GM21619 (cell line): ENCODE measurements at regions not wholly inside any gene's neighbourhood (a gene's known extent, or its start where the extent isn't known, plus 50 kb on each side); places are given as distances from the start of the nearest gene placed in this dataset.
A peak's percentile ranks its signal among the peaks of the same experiment; 100 is the strongest.
"Not testable (repeated sequence)": the region's sequence is repeated elsewhere in the genome, so short reads cannot be mapped to it uniquely, and the experiment has no call there.

Source experiments
- ATAC-seq: cut with Tn5 transposase; IDR thresholded peaks from one replicate; pipeline ENCODE4 v1.9.1; 2021; ENCODE audit not compliant: unreplicated experiment

- ATAC-seq, result no peak
Observed at GRCh38 chr4:91653067-91653466, 650.7 kb upstream of the GRID2 start.

GRCh38 chr4:91681091-91681490, 622.7 kb upstream of the GRID2 start:
- ATAC-seq, result no peak

GRCh38 chr4:91681544-91681943, 622.2 kb upstream of the GRID2 start:
- no peak for ATAC-seq

GRCh38 chr4:91684955-91685354, 618.8 kb upstream of the GRID2 start:
- no peak for ATAC-seq

- ATAC-seq, result no peak
Observed at GRCh38 chr4:91688413-91688812, 615.4 kb upstream of the GRID2 start.

DNA sequence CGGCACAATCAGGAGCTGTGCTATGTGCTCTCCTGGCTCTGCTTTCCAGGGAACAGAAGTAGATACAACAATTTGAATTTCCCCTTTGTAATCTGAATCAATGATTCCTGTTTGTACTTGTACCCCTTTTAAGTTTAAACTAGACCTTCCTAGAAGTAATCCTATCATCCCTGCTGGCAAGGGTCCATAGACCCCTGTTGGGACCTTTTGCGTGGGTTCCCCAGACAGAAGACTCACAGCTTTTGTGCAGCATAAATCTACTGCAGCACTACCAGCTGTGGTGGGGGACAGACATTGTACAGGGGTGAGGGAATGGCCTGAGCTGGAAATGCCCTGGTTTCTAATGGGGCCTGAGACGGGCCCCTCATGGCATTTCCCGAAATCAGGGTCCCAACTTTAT, 604.1 kb upstream of the GRID2 start:
- ATAC-seq, result not testable (repeated sequence)

- no peak for ATAC-seq
Observed at GRCh38 chr4:91729851-91730250, 573.9 kb upstream of the GRID2 start.

GRCh38 chr4:91734682-91735081, 569.1 kb upstream of the GRID2 start:
- no peak for ATAC-seq

DNA sequence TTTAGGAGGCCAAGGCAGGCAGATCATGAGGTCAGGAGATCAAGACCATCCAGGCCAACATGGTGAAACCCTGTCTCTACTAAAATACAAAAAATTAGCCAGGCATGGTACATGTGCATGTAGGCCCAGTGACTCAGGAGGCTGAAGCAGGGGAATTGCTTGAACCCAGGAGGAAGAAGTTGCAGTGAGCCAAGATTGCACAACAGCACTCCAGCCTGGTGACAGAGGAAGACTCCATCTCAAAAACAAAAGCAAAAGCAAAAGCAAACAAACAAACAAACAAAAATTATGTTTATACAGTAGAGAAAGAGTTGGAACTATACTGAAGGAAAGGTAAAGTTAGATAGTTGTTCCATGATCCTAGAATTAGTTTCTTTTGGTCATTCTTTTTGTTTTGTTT, 564.9 kb upstream of the GRID2 start:
- ATAC-seq, result not testable (repeated sequence)

DNA sequence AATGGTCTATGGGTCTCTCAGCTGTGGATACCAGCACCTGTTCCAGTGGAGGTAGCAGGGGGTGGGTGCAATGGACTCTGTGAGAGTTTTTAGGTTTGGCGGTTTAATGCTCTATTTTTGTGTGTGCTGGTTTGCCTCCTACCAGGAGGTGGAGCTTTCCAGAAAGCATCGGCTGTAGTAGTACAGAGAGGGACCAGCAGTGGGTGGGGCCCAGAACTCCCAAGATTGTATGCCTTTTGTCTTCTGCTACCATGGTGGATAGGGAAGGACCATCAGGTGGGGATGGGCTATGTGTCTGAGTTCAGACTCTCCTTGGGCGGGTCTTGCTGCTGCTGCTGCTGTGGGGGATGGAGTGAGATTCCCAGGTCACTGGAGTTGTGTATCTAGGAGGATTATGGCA, 557.2 kb upstream of the GRID2 start:
- no peak for ATAC-seq

DNA sequence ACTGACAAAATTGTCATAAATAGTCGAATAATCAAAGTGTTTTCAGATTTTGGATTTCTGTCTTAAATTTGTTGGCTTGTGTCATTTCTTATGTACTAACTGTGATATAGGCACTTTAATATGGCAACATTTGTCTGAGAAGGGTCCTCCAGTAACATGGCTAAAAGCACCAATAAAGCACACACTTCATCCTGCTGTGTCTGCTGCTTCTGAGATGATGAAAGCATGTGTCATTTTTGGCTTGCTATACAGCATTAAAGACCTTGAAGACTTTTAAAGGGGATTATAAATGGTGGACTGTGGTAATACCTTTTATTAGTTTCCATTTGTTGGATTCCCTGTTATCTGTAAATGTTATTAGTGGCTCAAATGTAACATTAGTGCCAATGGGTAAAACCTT, 551.8 kb upstream of the GRID2 start:
- no peak for ATAC-seq

DNA sequence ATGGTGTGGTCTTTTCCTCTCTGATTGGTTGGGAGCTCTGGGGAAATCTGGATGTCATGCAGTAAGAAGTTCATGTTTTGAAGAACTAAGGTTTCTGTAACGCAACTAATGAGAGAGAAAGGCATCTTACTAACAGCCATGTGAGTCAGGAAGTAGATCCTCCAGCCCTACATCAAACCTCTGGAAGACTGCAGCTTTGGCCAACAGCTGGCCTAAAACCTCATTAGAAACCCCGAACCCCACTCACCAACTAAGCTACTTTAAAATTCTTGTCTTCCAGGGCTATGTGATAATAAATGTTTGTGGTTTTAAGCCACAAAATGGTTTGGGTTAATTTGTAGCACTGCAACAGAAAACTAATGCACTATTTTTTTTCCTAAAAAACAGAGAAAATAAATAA, 549.0 kb upstream of the GRID2 start:
- no peak for ATAC-seq

- peak; percentile 51 for ATAC-seq
Observed at GRCh38 chr4:91758487-91758886, 545.3 kb upstream of the GRID2 start.

DNA sequence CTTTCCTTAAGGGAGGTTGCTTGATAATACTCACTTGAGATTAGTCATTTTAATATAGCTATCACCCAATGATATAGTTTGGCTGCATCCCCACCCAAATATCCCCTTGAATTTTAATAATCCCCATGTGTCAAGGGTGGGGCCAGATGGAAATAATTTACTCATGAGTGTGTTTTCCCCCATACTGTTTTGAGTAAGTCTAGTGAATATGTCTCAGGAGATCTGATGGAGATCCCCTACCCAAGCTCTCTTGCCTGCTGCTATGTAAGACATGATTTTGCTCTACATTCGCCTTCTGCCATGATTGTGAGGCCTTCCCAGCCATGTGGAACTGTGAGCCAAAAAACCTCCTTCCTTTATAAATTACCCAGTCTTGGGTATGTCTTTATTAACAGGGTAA, 539.7 kb upstream of the GRID2 start:
- no peak for ATAC-seq

DNA sequence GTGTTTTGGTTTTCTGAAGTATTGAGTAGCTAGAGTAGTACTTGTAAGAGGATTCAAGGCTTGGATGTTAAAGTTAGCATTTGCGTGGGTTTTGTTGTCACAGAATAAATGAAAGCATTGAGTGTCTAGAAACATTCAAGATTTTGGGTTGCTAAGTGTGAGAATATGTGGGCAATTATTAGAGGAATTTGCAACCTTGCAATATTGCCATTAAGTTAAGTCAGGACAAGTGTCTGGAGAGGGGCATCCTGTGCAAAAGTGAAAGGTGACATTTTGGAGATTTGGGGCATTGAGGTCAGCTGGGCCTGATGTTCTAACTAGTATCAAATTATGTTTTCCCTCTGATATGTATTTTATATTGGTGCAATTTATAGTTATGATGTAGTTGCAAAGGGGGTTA, 533.9 kb upstream of the GRID2 start:
- ATAC-seq, result no peak

- ATAC-seq, result not testable (repeated sequence)
Observed at GRCh38 chr4:91791631-91792030, 512.1 kb upstream of the GRID2 start.

DNA sequence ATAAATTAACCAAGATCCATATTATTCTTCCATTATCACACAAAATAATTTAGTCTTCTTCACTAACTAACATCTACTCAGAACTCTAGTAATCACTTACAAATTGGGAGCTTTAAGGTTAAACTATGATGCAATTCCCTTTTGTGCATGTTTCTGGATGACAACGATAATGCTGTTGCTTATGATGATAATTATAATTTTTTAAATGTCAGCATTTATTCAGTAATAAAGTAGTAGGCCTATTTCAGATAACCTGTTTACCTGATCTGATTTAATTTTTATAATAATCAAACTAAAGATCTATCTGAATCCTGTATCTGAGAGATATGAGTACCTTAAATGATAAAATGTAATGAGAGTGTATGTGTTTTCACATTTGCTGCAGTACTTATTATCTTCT, 507.8 kb upstream of the GRID2 start:
- no peak for ATAC-seq

- ATAC-seq, result no peak
Observed at GRCh38 chr4:91812319-91812718, 491.4 kb upstream of the GRID2 start.

GRCh38 chr4:91824773-91825172, 479.0 kb upstream of the GRID2 start:
- no peak for ATAC-seq

GRCh38 chr4:91826186-91826585, 477.6 kb upstream of the GRID2 start:
- no peak for ATAC-seq

DNA sequence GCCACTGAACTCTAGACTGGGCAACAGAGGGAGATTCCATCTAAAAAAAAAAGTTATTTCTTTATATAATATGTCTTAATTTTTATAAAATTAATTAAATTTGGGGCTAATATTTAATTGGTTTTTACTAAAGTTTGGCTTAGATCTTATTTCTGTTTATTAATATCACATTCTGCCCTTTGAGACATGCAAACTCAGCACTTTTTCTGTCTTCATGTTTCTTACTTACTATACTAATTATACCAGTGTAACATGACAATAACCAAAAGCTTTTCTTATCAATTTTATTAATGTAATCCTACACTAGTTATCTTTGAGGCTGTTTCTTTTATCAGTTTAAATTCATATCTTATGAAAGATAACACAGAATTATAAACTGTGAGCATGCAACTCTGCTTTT, 475.9 kb upstream of the GRID2 start:
- ATAC-seq, result no peak

GRCh38 chr4:91829531-91829930, 474.2 kb upstream of the GRID2 start:
- no peak for ATAC-seq

DNA sequence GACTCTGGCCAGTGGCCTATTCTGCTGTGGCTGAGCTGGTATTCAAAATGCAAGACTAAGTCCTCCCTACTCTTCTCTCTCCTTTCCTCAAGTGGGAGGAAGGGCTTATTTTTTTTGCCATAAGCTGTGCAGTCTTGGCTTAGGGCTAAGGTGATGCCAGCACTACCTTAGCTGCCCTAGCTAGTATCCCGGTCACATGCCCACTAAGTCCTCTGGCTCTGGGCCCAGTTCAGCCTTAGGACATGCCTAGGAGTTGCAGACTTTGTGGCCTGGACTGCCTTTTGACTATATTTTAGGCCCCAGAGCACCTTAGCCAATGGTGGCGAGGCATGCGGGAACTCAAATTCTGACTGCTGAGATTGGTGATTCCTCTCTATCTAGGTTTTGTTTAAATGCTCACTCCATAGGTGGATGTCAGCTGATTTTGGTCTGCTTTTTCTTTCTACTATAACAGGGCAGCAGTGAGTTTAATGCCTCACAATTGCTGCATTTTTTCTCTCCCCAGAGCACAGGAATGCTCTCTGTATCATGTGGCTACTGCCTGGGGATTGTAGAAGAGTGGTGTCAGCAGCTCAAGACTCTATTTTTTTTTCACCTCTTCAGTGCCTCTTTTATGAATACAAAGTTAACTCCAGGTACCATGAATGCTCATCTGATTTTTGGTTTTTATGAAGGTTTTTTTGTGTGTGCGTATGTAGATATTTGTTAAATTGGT, 472.9 kb upstream of the GRID2 start:
- no peak for ATAC-seq
